A549 (cell line): ENCODE measurements at regions not wholly inside any gene's neighbourhood (a gene's known extent, or its start where the extent isn't known, plus 50 kb on each side); places are given as distances from the start of the nearest gene placed in this dataset.

Experiments used
- ATAC-seq, 2 experiments: fragments of 200-7000 bp in 1 of 2; fragments of >200 bp in 1 of 2; cut with Nextera tagmentation in 1 of 2; cut with Tn5 transposase in 1 of 2; 3 replicates each; pipeline versions ENCODE4 v1.8.0 to v1.9.1; 2018 to 2020; ENCODE audit warnings: mild to moderate bottlenecking in 1 of 2, moderate library complexity in 1 of 2
- CTCF ChIA-PET: fragments of 300-600 bp; sonication (Branson Sonifier 250); formaldehyde crosslinking; extraction: SDS; loops from one replicate; lab custom pipeline; 2021; ENCODE audit warnings: antibody characterized with exemption, inconsistent platforms; lab: Yijun Ruan, JAX
- POLR2A ChIA-PET: fragments of 350-600 bp; formaldehyde crosslinking; extraction: SDS; loops from one replicate; lab custom pipeline; 2021; ENCODE audit warnings: antibody characterized with exemption, inconsistent platforms; lab: Yijun Ruan, JAX
- DNase-seq, 2 experiments: peaks; one replicate each; pipeline versions ENCODE4 v3.0.0 to v3.0.0-alpha.2; 2011 to 2016; ENCODE audit warnings: low read depth in 1 of 2, low spot score in 1 of 2
- FAIRE-seq: peaks from 2 replicates; lab custom pipeline; 2011; peaks lifted over from hg19 to GRCh38; lab: Jason Lieb, UNC
- H3K27ac ChIP-seq, 2 experiments: fragments of >200 bp; sonication (Bioruptor Twin); formaldehyde crosslinking; 3 replicates each; pipeline ENCODE4 v1.5.1; 2016 to 2017
- H3K4me1 ChIP-seq: fragments of >200 bp; sonication (Bioruptor Twin); formaldehyde crosslinking; 3 replicates; pipeline ENCODE4 v1.6.1; 2016
- H3K4me2 ChIP-seq: fragments of >200 bp; sonication (Bioruptor Twin); formaldehyde crosslinking; 3 replicates; pipeline ENCODE4 v1.6.1; 2016
- H3K4me3 ChIP-seq: fragments of >200 bp; sonication (Bioruptor Twin); formaldehyde crosslinking; 3 replicates; pipeline ENCODE4 v1.5.1; 2016
- H3K9me3 ChIP-seq: fragments of >200 bp; sonication (Bioruptor Twin); formaldehyde crosslinking; 3 replicates; pipeline ENCODE4 v1.6.1; 2016
- E2F6 ChIP-seq: IDR thresholded peaks from 2 replicates; pipeline ENCODE4 v1.6.1; 2012; ENCODE audit warnings: low read depth, borderline replicate concordance
- ELK1 ChIP-seq: fragments of 150-350 bp; IDR thresholded peaks from 2 replicates; pipeline ENCODE4 v1.6.1; 2014; ENCODE audit warnings: low read depth, mild to moderate bottlenecking, low read length
- FOSB ChIP-seq: fragments of 250-450 bp; sonication (Bioruptor Pico); IDR thresholded peaks from 2 replicates; pipeline ENCODE4 v1.5.0; 2020; ENCODE audit warnings: mild to moderate bottlenecking, moderate library complexity
- FOSL2 ChIP-seq, 2 experiments: fragments of 450-650 bp in 1 of 2; fragments of >200 bp in 1 of 2; sonication (Bioruptor Twin) in 1 of 2; formaldehyde crosslinking; IDR thresholded peaks; 2 replicates each; pipeline versions ENCODE4 v1.5.0 to v1.6.1; 2016 to 2020; ENCODE audit warnings: mild to moderate bottlenecking in 1 of 2, moderate library complexity in 1 of 2
- HOXA7 ChIP-seq: fragments of 250-450 bp; sonication (Bioruptor Pico); IDR thresholded peaks from 2 replicates; pipeline ENCODE4 v1.5.0; 2020; ENCODE audit warnings: mild to moderate bottlenecking, moderate library complexity
- HOXB13 ChIP-seq: fragments of 250-450 bp; sonication (Bioruptor Pico); IDR thresholded peaks from 2 replicates; pipeline ENCODE4 v1.5.0; 2020; ENCODE audit warnings: low read depth, mild to moderate bottlenecking, moderate library complexity
- JUN ChIP-seq, 2 experiments: fragments of >200 bp; sonication (Bioruptor Twin); formaldehyde crosslinking; IDR thresholded peaks; 2 replicates in 1 of 2; 3 replicates in 1 of 2; pipeline ENCODE4 v1.6.1; 2016 to 2017
- JUNB ChIP-seq: fragments of >200 bp; sonication (Bioruptor Twin); formaldehyde crosslinking; IDR thresholded peaks from 2 replicates; pipeline ENCODE4 v1.6.1; 2016
- KDM1A ChIP-seq: fragments of 200-600 bp; sonication (generic); IDR thresholded peaks from 2 replicates; pipeline ENCODE4 v1.6.1; 2016; ENCODE audit warnings: low read depth, mild to moderate bottlenecking
- KDM5A ChIP-seq: fragments of 200-600 bp; sonication (generic); IDR thresholded peaks from 2 replicates; pipeline ENCODE4 v1.6.1; 2016; ENCODE audit warnings: antibody characterized with exemption, mild to moderate bottlenecking
- MAFK ChIP-seq: fragments of 450-650 bp; IDR thresholded peaks from 2 replicates; pipeline ENCODE4 v1.6.1; 2014; ENCODE audit not compliant: partially characterized antibody
- MAX ChIP-seq: IDR thresholded peaks from 2 replicates; pipeline ENCODE4 v1.6.1; 2012
- MAZ ChIP-seq: fragments of 150-350 bp; IDR thresholded peaks from 2 replicates; pipeline ENCODE4 v1.6.1; 2014; ENCODE audit warnings: antibody characterized with exemption, low read depth, low read length, borderline replicate concordance
- NPAS2 ChIP-seq: fragments of 250-450 bp; sonication (Bioruptor Pico); IDR thresholded peaks from 2 replicates; pipeline ENCODE4 v1.8.0; 2022; ENCODE audit warnings: mild to moderate bottlenecking, moderate library complexity, borderline replicate concordance
- NR3C1 ChIP-seq: fragments of >200 bp; sonication (Bioruptor Twin); formaldehyde crosslinking; IDR thresholded peaks from 3 replicates; pipeline ENCODE4 v1.6.1; 2017
- PHF8 ChIP-seq: fragments of 200-600 bp; sonication (generic); IDR thresholded peaks from 2 replicates; pipeline ENCODE4 v1.6.1; 2016; ENCODE audit warnings: low read depth, mild to moderate bottlenecking, antibody characterized with exemption, moderate library complexity, borderline replicate concordance
- POLR2AphosphoS2 ChIP-seq: conservative IDR thresholded peaks from 2 replicates; pipeline ENCODE4 v1.6.1; 2012; ENCODE audit warnings: low read length, improper control_type of control experiment, inconsistent platforms
- RAD21 ChIP-seq, 2 experiments: fragments of >200 bp in 1 of 2; sonication (Bioruptor Twin) in 1 of 2; formaldehyde crosslinking in 1 of 2; IDR thresholded peaks in 1 of 2; conservative IDR thresholded peaks in 1 of 2; 2 replicates in 1 of 2; 3 replicates in 1 of 2; pipeline ENCODE4 v1.6.1; 2012 to 2018; ENCODE audit warnings: inconsistent platforms in 1 of 2
- SMC3 ChIP-seq: fragments of >200 bp; sonication (Bioruptor Twin); formaldehyde crosslinking; IDR thresholded peaks from 3 replicates; pipeline ENCODE4 v1.6.1; 2018; ENCODE audit warnings: inconsistent platforms
- SREBF2 ChIP-seq: fragments of 450-650 bp; IDR thresholded peaks from 2 replicates; pipeline ENCODE4 v1.6.1; 2014; ENCODE audit warnings: mild to moderate bottlenecking, moderate library complexity
- ZNF302 ChIP-seq: fragments of 250-450 bp; sonication (Bioruptor Pico); IDR thresholded peaks from 2 replicates; pipeline ENCODE4 v1.9.0; 2021; ENCODE audit warnings: inconsistent platforms, mild to moderate bottlenecking, moderate library complexity
- WGBS: methylation state at CpG from one replicate; pipeline ENCODE4 v1.1.6; 2017; ENCODE audit errors: missing lambda C conversion rate; 5-methylcytosine and 5-hydroxymethylcytosine counted together
- TF ChIP-seq, protein P1 (sequence below): fragments of 450-650 bp; IDR thresholded peaks from 2 replicates; pipeline ENCODE4 v1.6.1; 2014; ENCODE audit warnings: antibody characterized with exemption
- TF ChIP-seq, protein P2 (sequence below): fragments of >200 bp; sonication (Bioruptor Twin); formaldehyde crosslinking; IDR thresholded peaks from 3 replicates; pipeline ENCODE4 v1.6.1; 2016
- TF ChIP-seq, protein P3 (sequence below): fragments of 250-450 bp; sonication (Bioruptor Pico); IDR thresholded peaks from 2 replicates; pipeline ENCODE4 v1.5.0; 2021; ENCODE audit warnings: mild to moderate bottlenecking, moderate library complexity, borderline replicate concordance

- FAIRE-seq = no peak
- ChIA-PET POLR2A (no interaction called here), CTCF (no interaction called here)
Measured at GRCh38 chr4:63221477-63221876, 1187.8 kb downstream of the TECRL start.

GRCh38 chr4:63218856-63219255 is 1190.4 kb downstream of the TECRL start:
- H3K27ac ChIP-seq = no peak overlapping the region
- no peak for ATAC-seq
- no peak overlapping the region for H3K4me2 ChIP-seq
- no peak for TF ChIP-seq SMC3
- no peak overlapping the region for H3K4me3 ChIP-seq
- DNase-seq = no peak
- H3K4me1 ChIP-seq = no peaks in the 10 kb centered on the region
- 18% methylated on average over 4 of the region's 7 CpGs for WGBS
- no peak for FAIRE-seq
- H3K9me3 ChIP-seq = no peaks in the 10 kb centered on the region
- ChIA-PET CTCF (no interaction called here), POLR2A (no interaction called here)

More at GRCh38 chr4:63221477-63221876, 1187.8 kb downstream of the TECRL start:
- Histone ChIP-seq H3K4me2 (no peak overlapping the region), H3K9me3 (no peaks in the 10 kb centered on the region), H3K4me1 (no peaks in the 10 kb centered on the region), H3K4me3 (no peak overlapping the region), H3K27ac (no peak overlapping the region)
- 65% methylated on average over 1 of the region's 1 CpG for WGBS
- no peak for ATAC-seq
- DNase-seq = no peak
- TF ChIP-seq, protein P1, sequence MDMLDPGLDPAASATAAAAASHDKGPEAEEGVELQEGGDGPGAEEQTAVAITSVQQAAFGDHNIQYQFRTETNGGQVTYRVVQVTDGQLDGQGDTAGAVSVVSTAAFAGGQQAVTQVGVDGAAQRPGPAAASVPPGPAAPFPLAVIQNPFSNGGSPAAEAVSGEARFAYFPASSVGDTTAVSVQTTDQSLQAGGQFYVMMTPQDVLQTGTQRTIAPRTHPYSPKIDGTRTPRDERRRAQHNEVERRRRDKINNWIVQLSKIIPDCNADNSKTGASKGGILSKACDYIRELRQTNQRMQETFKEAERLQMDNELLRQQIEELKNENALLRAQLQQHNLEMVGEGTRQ = no peak
- TF ChIP-seq JUN (IDR thresholded peaks at IDR 0.05) = no peak
- TF ChIP-seq NR3C1 = no peak
- no peak for TF ChIP-seq ZNF302 (CRISPR knock-in tag)
- no peak for TF ChIP-seq KDM1A
- TF ChIP-seq HOXA7 = no peak
- TF ChIP-seq E2F6 = no peak
- no peak for TF ChIP-seq NPAS2 (CRISPR knock-in tag)
- no peak for TF ChIP-seq MAFK
- TF ChIP-seq, protein P2, sequence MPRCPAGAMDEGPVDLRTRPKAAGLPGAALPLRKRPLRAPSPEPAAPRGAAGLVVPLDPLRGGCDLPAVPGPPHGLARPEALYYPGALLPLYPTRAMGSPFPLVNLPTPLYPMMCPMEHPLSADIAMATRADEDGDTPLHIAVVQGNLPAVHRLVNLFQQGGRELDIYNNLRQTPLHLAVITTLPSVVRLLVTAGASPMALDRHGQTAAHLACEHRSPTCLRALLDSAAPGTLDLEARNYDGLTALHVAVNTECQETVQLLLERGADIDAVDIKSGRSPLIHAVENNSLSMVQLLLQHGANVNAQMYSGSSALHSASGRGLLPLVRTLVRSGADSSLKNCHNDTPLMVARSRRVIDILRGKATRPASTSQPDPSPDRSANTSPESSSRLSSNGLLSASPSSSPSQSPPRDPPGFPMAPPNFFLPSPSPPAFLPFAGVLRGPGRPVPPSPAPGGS = no peak
- no peak for TF ChIP-seq ELK1
- TF ChIP-seq JUNB = no peak
- TF ChIP-seq POLR2AphosphoS2 = no peak
- TF ChIP-seq MAX = no peak
- no peak for TF ChIP-seq PHF8
- TF ChIP-seq MAZ = no peak
- no peak for TF ChIP-seq RAD21 (conservative IDR thresholded peaks at IDR 0.05 in 1 of 2, IDR thresholded peaks at IDR 0.05 in 1 of 2)
- TF ChIP-seq HOXB13 = no peak
- TF ChIP-seq KDM5A = no peak
- TF ChIP-seq FOSB (CRISPR knock-in tag) = no peak

GRCh38 chr4:63214076-63214475 is 1195.2 kb downstream of the TECRL start:
- ChIA-PET POLR2A (no interaction called here), CTCF (no interaction called here)
- DNase-seq (no peak), FAIRE-seq (no peak), ATAC-seq (no peak)
- H3K27ac ChIP-seq = no peak overlapping the region
- H3K4me1 ChIP-seq = no peaks in the 10 kb centered on the region
- no peak for TF ChIP-seq FOSL2 (IDR thresholded peaks at IDR 0.05)
- no peak for TF ChIP-seq FOSL2 (CRISPR knock-in tag; IDR thresholded peaks at IDR 0.05)
- no peak for TF ChIP-seq SMC3
- TF ChIP-seq, protein P3, sequence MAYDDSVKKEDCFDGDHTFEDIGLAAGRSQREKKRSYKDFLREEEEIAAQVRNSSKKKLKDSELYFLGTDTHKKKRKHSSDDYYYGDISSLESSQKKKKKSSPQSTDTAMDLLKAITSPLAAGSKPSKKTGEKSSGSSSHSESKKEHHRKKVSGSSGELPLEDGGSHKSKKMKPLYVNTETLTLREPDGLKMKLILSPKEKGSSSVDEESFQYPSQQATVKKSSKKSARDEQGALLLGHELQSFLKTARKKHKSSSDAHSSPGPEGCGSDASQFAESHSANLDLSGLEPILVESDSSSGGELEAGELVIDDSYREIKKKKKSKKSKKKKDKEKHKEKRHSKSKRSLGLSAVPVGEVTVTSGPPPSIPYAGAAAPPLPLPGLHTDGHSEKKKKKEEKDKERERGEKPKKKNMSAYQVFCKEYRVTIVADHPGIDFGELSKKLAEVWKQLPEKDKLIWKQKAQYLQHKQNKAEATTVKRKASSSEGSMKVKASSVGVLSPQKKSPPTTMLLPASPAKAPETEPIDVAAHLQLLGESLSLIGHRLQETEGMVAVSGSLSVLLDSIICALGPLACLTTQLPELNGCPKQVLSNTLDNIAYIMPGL (CRISPR knock-in tag) = no peak
- TF ChIP-seq HOXA7 = no peak
- no peak for TF ChIP-seq SREBF2
- no peak overlapping the region for H3K4me2 ChIP-seq
- no peaks in the 10 kb centered on the region for H3K9me3 ChIP-seq
- no peak overlapping the region for H3K4me3 ChIP-seq
